Sigmoid colon (tissue), 4 donors: ENCODE measurements at regions not wholly inside any gene's neighbourhood (a gene's known extent, or its start where the extent isn't known, plus 50 kb on each side); places are given as distances from the start of the nearest gene placed in this dataset.

Experiments
- EP300 ChIP-seq, 4 donors: sonication (generic); formaldehyde crosslinking; IDR thresholded peaks; one replicate each; pipeline ENCODE4 v1.6.1; 2017; ENCODE audit warnings: antibody characterized with exemption in 4 of 4
- POLR2A ChIP-seq, 2 donors: fragments of 450-650 bp; IDR thresholded peaks; one replicate each; pipeline ENCODE4 v1.6.1; 2016; ENCODE audit warnings: antibody characterized with exemption in 2 of 2, mild to moderate bottlenecking in 2 of 2, moderate library complexity in 2 of 2
- POLR2AphosphoS5 ChIP-seq, 4 donors: sonication (generic); formaldehyde crosslinking; IDR thresholded peaks; one replicate each; pipeline ENCODE4 v1.6.1; 2017; ENCODE audit warnings: antibody characterized with exemption in 4 of 4
- TF ChIP-seq, protein P1 (sequence below), 4 experiments: fragments of 450-650 bp in 3 of 4; fragments of 200-600 bp in 1 of 4; IDR thresholded peaks; one replicate each; pipeline ENCODE4 v1.5.1; 2016 to 2019; ENCODE audit warnings: antibody characterized with exemption in 4 of 4, mild to moderate bottlenecking in 3 of 4, moderate library complexity in 2 of 4

DNA sequence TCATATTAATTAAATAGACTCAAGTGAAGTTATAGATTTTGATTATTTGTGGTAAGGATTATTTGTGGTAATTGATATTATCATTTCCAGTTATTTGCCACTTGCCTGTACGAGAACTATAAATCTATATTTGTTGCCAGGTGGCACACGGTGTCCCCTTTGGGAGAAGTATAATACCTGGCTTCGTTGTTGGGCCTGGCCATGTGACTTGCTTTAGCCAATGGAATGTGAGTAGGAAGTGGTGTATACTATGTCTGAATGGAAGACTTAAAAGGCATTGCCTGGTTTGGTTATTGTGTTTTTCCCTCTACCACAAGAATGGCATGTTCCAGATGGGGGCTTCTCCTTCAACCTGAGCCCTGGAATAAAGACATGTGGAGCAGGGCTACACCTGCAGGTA lies 228.1 kb downstream of the CDC5L start:
- TF ChIP-seq, protein P1, sequence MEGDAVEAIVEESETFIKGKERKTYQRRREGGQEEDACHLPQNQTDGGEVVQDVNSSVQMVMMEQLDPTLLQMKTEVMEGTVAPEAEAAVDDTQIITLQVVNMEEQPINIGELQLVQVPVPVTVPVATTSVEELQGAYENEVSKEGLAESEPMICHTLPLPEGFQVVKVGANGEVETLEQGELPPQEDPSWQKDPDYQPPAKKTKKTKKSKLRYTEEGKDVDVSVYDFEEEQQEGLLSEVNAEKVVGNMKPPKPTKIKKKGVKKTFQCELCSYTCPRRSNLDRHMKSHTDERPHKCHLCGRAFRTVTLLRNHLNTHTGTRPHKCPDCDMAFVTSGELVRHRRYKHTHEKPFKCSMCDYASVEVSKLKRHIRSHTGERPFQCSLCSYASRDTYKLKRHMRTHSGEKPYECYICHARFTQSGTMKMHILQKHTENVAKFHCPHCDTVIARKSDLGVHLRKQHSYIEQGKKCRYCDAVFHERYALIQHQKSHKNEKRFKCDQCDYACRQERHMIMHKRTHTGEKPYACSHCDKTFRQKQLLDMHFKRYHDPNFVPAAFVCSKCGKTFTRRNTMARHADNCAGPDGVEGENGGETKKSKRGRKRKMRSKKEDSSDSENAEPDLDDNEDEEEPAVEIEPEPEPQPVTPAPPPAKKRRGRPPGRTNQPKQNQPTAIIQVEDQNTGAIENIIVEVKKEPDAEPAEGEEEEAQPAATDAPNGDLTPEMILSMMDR (IDR thresholded peaks at IDR 0.05), result no peak
- TF ChIP-seq POLR2A (IDR thresholded peaks at IDR 0.05), result no peak
- TF ChIP-seq EP300 (IDR thresholded peaks at IDR 0.05), result no peak
- no peak for TF ChIP-seq POLR2AphosphoS5 (IDR thresholded peaks at IDR 0.05)
